HEK293 (cell line): ENCODE measurements at regions not wholly inside any gene's neighbourhood (a gene's known extent, or its start where the extent isn't known, plus 50 kb on each side); places are given as distances from the start of the nearest gene placed in this dataset.

Source experiments
- KLF1 ChIP-seq: fragments of 450-650 bp; formaldehyde crosslinking; IDR thresholded peaks from 2 replicates; pipeline ENCODE4 v1.5.1; 2016; ENCODE audit warnings: missing biosample characterization, missing genetic modification characterization
- SETDB1 ChIP-seq: IDR thresholded peaks from one replicate; pipeline ENCODE4 v1.6.1; 2017; ENCODE audit warnings: mild to moderate bottlenecking, low read length, moderate library complexity, mixed read lengths; ENCODE audit not compliant: insufficient read length
- YY1 ChIP-seq: fragments of 450-650 bp; formaldehyde crosslinking; IDR thresholded peaks from 2 replicates; pipeline ENCODE4 v1.5.1; 2018; ENCODE audit warnings: missing biosample characterization, missing genetic modification characterization
- ZEB2 ChIP-seq: fragments of 450-650 bp; formaldehyde crosslinking; IDR thresholded peaks from 2 replicates; pipeline ENCODE4 v1.5.1; 2016; ENCODE audit warnings: missing biosample characterization, missing genetic modification characterization
- ZNF202 ChIP-seq: fragments of 450-650 bp; formaldehyde crosslinking; IDR thresholded peaks from 2 replicates; pipeline ENCODE4 v1.5.1; 2016; ENCODE audit warnings: missing biosample characterization, missing genetic modification characterization, borderline replicate concordance
- ZNF223 ChIP-seq: fragments of 450-650 bp; formaldehyde crosslinking; IDR thresholded peaks from 2 replicates; pipeline ENCODE4 v1.5.1; 2016; ENCODE audit warnings: missing biosample characterization, missing genetic modification characterization
- TF ChIP-seq, protein P1 (sequence below): fragments of 450-650 bp; formaldehyde crosslinking; IDR thresholded peaks from 2 replicates; pipeline ENCODE4 v1.5.1; 2016; ENCODE audit warnings: missing biosample characterization, missing genetic modification characterization
- TF ChIP-seq, protein P2 (sequence below): fragments of 450-650 bp; formaldehyde crosslinking; IDR thresholded peaks from 2 replicates; pipeline ENCODE4 v1.5.1; 2016; ENCODE audit warnings: missing biosample characterization, missing genetic modification characterization
- TF ChIP-seq, protein P3 (sequence below): fragments of 450-650 bp; formaldehyde crosslinking; IDR thresholded peaks from 2 replicates; pipeline ENCODE4 v1.5.1; 2016; ENCODE audit warnings: missing biosample characterization, missing genetic modification characterization
- TF ChIP-seq, protein P4 (sequence below): fragments of 450-650 bp; formaldehyde crosslinking; IDR thresholded peaks from 2 replicates; pipeline ENCODE4 v1.5.1; 2017; ENCODE audit warnings: missing biosample characterization, missing genetic modification characterization
- TF ChIP-seq, protein P5 (sequence below): fragments of 450-650 bp; formaldehyde crosslinking; IDR thresholded peaks from 2 replicates; pipeline ENCODE4 v1.5.1; 2016; ENCODE audit warnings: missing biosample characterization, missing genetic modification characterization, low read depth

DNA sequence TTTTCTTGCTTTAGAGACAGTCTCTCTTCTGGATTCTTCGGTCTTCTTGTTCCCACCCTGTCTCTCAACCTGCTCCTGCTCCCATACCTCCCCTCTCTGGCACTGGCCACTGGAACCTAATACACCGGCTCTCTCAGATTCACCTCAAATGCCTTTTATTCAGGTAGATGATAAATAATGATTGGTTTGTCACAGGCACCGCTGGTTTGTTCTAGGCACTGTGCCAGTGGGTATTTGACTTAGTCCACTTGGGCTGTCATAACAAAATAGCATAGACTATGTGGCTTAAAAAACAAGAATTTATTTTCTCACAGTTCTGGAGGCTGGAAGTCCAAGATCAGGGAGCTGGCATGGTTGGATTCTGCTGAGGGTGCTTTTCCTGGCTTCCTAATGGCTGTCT lies 278.2 kb upstream of the STT3B start:
- TF ChIP-seq, protein P1, sequence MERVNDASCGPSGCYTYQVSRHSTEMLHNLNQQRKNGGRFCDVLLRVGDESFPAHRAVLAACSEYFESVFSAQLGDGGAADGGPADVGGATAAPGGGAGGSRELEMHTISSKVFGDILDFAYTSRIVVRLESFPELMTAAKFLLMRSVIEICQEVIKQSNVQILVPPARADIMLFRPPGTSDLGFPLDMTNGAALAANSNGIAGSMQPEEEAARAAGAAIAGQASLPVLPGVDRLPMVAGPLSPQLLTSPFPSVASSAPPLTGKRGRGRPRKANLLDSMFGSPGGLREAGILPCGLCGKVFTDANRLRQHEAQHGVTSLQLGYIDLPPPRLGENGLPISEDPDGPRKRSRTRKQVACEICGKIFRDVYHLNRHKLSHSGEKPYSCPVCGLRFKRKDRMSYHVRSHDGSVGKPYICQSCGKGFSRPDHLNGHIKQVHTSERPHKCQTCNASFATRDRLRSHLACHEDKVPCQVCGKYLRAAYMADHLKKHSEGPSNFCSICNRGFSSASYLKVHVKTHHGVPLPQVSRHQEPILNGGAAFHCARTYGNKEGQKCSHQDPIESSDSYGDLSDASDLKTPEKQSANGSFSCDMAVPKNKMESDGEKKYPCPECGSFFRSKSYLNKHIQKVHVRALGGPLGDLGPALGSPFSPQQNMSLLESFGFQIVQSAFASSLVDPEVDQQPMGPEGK: no peak
- no peak for TF ChIP-seq KLF1 (tag by site-specific recombination)
- TF ChIP-seq ZEB2 (tag by site-specific recombination): no peak
- TF ChIP-seq, protein P2, sequence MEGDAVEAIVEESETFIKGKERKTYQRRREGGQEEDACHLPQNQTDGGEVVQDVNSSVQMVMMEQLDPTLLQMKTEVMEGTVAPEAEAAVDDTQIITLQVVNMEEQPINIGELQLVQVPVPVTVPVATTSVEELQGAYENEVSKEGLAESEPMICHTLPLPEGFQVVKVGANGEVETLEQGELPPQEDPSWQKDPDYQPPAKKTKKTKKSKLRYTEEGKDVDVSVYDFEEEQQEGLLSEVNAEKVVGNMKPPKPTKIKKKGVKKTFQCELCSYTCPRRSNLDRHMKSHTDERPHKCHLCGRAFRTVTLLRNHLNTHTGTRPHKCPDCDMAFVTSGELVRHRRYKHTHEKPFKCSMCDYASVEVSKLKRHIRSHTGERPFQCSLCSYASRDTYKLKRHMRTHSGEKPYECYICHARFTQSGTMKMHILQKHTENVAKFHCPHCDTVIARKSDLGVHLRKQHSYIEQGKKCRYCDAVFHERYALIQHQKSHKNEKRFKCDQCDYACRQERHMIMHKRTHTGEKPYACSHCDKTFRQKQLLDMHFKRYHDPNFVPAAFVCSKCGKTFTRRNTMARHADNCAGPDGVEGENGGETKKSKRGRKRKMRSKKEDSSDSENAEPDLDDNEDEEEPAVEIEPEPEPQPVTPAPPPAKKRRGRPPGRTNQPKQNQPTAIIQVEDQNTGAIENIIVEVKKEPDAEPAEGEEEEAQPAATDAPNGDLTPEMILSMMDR (tag by site-specific recombination): no peak
- TF ChIP-seq, protein P3, sequence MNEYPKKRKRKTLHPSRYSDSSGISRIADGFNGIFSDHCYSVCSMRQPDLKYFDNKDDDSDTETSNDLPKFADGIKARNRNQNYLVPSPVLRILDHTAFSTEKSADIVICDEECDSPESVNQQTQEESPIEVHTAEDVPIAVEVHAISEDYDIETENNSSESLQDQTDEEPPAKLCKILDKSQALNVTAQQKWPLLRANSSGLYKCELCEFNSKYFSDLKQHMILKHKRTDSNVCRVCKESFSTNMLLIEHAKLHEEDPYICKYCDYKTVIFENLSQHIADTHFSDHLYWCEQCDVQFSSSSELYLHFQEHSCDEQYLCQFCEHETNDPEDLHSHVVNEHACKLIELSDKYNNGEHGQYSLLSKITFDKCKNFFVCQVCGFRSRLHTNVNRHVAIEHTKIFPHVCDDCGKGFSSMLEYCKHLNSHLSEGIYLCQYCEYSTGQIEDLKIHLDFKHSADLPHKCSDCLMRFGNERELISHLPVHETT (tag by site-specific recombination): no peak
- no peak for TF ChIP-seq ZNF202 (tag by site-specific recombination)
- TF ChIP-seq YY1: no peak
- TF ChIP-seq SETDB1: no peak
- TF ChIP-seq ZNF223 (tag by site-specific recombination): no peak
- TF ChIP-seq, protein P4, sequence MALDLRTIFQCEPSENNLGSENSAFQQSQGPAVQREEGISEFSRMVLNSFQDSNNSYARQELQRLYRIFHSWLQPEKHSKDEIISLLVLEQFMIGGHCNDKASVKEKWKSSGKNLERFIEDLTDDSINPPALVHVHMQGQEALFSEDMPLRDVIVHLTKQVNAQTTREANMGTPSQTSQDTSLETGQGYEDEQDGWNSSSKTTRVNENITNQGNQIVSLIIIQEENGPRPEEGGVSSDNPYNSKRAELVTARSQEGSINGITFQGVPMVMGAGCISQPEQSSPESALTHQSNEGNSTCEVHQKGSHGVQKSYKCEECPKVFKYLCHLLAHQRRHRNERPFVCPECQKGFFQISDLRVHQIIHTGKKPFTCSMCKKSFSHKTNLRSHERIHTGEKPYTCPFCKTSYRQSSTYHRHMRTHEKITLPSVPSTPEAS (tag by site-specific recombination): no peak
- TF ChIP-seq, protein P5, sequence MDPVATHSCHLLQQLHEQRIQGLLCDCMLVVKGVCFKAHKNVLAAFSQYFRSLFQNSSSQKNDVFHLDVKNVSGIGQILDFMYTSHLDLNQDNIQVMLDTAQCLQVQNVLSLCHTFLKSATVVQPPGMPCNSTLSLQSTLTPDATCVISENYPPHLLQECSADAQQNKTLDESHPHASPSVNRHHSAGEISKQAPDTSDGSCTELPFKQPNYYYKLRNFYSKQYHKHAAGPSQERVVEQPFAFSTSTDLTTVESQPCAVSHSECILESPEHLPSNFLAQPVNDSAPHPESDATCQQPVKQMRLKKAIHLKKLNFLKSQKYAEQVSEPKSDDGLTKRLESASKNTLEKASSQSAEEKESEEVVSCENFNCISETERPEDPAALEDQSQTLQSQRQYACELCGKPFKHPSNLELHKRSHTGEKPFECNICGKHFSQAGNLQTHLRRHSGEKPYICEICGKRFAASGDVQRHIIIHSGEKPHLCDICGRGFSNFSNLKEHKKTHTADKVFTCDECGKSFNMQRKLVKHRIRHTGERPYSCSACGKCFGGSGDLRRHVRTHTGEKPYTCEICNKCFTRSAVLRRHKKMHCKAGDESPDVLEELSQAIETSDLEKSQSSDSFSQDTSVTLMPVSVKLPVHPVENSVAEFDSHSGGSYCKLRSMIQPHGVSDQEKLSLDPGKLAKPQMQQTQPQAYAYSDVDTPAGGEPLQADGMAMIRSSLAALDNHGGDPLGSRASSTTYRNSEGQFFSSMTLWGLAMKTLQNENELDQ: no peak
